ENCODE measurements at regions not wholly inside any gene's neighbourhood (a gene's known extent, or its start where the extent isn't known, plus 50 kb on each side); places are given as distances from the start of the nearest gene placed in this dataset.

DNA sequence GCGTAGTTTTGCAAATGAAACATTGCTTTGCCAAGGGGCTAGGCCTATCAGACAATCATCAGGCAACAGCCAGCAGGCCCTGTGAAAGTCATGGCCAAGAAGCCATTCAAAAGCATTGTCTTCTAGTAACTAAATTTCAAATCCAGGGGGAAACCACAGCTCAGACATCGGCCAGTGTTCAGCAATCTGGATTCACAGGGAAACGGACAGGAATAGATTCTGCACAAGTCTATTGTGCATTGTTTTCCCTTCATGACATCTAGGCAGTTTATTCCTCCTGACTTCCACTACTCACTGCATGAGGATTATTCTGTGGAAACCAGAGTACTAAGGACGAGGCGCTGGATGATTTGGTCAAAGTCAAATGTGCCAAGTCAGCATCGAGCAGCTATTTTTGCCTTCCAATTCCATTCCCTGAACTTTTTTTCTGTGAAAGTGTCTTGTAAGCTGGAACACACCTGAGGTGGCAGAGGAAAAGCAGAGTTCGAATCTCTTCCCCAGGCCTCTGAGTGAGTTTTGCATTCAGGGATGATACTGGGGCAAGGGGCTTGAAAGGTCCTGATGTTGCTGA is 75.4 kb downstream of the VCPKMT start:
- no peak for DNase-seq

DNA sequence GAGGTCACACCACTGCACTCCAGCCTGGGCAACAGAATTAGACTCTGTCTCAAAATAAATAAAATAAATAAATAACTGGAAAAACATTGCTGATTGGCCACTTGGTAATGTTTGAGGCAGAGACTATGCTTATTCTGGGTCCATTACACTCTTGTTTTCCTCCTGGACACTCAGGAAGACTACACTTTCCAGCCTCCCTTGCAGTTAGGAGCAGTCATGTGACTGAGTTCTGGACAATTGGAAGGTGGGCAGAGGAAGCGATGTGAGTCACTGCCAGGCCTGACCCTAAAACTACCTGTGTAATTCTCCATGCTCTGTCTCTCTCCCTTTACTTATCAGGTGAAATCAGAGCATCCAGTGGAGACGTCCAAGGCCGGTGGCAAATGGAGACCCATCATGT is 74.4 kb downstream of the VCPKMT start:
- DNase-seq = no peak

DNA sequence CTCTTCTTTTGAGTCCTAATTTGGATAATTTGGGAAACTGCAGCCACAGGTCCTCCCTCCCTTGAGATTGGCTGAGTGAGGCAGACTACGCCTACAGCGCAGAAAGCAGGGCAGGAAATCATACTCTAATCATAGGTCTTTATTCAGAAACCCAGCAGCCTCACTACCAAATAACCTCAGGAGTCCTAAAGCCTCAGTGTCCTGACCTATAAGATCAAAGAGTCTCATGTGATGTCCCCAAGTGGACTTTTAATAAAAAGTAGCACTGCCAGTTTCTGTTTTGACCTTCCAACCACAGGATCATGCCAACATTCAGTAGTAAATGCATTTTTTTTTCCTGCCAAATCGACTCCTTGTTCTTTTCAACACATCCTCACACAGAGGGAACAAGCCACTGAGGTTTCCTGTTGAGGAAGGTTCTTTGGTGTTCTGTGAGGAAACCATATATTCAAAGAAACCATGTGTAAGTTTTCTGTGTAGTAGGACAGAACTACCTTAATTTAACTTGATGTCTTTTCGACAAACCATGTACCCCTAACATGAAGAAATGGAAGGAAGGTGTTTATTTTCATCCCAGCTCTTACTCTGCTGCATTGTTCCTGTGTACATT is 72.2 kb downstream of the VCPKMT start:
- DNase-seq = peak; percentile 10

DNA sequence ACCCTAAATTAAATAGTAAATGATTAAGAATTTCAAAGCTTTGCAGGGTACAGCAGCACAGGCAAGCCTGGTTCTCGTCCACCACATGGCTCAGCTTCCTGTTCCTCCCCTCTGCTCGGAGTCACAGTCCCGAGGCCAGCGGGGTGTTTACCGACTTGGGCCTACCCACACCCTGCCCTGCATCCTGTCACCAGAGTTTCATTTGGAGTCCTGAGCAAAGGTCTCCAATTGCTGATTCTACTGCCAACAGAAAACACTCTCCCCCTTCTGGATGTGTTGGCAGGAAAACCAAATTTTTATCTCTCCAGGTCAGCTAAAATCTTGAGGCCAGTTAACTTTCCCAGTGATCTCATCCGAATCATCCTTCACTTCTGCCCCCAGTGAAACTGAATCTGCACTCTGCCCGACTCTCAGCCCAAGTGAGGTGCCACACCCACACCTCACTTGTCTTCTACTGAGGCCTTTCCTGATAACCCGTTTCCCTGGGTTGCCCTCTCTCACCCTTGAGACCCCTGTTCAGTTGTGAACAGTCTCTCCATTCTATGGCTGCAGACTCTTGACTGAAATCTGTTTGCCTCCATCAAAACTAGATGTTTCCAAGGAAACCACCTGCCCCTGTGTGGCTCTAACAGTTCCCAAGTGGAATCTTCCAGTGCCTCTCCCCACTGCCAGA is 71.2 kb downstream of the VCPKMT start:
- DNase-seq = peak; percentile 73

DNA sequence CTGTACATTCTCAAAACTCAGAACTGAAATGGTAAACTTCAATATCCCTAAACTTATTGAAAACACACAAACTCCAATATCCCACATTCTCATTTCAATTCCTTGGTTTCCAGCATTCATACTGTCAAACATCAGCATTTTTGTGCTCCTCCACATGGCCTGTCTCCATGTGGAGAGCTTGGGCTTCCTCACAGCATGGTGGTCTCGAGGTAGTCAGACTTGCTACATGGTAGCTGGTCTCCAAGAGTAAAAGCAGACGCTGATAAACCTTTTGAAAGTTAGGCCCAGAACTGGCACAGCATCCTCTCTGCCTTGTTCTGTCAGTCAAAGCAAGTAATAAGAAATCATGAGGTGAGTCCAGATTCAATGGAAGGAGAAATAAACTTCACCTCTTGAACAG is 70.5 kb downstream of the VCPKMT start:
- peak; percentile 9 for DNase-seq

DNA sequence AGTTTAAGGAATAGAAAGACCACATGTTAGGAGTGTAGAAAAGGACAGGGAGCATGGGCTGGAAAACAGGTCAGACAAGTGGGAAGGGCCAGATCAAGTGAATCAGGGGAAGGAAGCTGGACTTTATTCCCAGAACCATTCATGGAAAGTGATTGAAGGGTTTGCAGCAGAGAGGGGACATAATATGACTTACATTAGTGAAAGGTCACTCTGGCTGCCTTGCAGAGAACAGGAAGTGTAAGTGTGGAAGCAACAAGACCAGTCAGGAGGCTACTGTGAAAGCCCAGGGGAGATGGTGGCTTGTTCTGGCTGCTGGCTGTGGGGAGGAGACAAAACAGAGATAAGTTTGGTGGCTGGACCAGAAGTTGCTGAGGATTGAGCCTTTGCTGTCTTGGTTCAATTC is 69.1 kb downstream of the VCPKMT start:
- DNase-seq = no peak

DNA sequence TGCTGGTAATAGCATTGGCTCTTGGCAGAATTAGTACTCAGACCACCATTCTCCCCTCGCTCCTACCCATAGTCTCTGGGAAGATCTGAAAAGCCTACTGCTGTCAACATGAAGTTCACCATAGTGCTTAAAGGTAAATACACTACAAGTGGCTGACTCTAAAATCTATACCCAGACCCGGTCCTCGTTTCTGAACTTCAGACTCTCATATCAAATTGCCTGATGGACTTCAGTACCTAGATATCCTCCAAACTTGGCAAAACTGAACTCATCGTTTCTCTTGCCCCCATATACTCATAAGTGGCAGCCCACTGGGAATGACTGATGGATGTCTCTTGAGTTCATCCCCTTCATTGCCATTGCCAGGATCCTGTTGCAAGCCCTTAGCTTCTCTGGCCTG is 67.3 kb downstream of the VCPKMT start:
- DNase-seq = no peak

DNA sequence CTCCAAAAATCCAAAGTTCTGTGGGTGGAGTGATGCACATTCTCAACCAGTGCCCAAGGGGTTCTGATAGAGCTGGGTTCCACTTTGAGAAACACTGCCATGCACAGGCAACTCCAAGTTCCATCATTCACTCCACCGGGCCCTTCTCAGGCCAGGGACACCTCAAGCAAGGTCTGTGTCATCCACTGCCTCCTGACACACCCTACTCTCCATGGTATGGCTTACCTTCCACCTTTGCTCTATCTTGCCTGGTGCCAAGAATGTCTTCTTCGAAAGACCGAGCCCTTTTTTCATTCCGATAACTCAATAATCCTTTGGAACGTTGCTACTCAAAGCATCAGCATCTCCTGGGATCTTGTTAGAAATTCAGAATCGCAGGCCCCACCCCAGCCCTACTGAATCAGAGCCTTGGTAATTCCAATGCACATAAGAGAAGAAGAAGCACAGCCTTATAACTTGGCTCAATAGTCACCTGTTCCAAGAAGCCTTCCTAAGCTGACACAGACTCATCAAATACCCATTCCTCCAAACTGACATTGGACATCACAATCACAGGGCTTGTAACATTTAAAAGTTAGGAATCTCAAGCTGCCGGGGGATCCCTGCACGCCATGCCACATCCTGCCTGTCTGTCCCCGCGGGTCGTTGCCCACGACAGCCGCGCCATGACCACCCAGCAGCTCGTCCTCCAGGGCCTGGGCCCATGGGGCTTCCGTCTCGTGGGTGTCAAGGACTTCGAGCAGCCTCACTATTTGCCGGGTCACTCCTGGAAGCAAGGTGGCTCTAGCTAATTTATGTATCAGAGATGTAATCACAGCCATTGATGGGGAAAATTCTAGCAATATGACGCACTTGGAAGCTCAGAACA is 66.4 kb downstream of the VCPKMT start:
- no peak for DNase-seq

DNA sequence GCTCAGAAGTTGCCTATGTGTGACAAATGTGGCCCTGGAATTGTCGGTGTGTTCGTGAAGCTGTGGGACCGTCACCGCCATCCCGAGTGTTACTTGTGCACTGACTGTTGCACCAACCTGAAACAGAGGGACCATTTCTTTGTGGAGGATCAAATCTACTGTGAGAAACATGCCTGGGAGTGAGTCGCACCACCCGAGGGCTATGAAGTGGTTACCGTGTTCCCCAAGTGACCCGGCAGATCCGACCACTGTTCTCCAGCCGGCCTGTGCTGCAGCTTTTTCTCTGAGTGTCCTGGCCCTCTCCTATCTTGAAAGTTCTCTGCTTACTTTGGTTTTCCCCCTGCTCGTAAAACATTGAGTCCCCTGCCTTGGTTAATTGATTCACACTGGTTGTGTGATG is 65.3 kb downstream of the VCPKMT start:
- no peak for DNase-seq

DNA sequence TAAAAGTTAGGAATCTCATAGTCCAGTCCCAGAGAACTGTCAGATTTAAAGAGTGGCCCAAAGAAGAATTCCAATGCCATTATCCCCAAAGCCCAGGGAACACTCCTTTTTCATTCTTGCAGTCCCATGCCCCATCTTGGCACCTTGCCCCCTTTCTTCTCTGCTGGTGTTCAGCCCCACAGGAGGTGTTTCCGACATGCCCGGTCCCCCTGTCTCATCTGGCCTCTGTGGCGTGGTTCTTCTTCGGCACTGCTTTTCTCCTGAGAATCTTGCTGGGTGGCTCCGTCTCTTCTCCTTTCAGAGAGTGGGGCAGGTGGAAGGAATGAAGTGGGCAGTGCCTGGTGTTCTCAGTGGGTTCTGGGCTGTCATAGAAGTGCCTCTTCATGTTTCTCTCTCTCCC is 64.7 kb downstream of the VCPKMT start:
- no peak for DNase-seq

DNA sequence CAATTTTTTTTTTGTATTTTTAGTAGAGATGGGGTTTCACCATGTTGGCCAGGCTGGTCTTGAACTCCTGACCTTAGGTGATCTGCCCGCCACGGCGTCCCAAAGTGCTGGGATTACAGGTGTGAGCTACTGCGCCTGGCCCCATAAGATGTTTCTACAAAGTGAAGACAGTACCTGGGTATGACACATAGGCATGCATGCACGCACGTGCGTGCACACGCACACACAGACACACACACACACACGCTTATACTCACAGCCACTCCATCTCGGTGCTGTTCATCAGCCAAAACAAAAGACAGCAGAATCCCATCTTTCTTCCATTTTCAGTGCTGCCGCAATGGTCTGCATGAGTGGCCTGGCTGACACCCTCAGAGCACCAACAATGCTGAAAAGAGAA is 63.9 kb downstream of the VCPKMT start:
- no peak for DNase-seq

DNA sequence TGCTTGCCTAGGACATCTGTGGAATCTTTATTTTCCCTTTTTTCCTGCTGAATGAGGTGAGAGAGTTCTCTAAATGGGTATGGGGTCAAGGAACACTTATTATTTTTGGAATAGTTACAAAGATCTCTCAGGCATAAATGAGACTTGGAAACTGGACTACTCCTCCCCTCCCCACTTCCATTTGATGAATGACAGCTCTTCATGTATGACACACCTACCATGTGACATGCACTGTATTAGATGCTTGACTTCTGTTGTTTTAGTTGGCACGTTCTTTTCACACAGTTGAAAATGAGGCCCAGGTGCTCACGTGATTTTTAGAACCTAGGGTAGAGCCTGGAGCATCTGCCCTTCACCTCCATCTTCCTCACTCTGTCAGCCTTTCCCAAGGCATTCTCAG is 62.4 kb downstream of the VCPKMT start:
- DNase-seq = no peak

DNA sequence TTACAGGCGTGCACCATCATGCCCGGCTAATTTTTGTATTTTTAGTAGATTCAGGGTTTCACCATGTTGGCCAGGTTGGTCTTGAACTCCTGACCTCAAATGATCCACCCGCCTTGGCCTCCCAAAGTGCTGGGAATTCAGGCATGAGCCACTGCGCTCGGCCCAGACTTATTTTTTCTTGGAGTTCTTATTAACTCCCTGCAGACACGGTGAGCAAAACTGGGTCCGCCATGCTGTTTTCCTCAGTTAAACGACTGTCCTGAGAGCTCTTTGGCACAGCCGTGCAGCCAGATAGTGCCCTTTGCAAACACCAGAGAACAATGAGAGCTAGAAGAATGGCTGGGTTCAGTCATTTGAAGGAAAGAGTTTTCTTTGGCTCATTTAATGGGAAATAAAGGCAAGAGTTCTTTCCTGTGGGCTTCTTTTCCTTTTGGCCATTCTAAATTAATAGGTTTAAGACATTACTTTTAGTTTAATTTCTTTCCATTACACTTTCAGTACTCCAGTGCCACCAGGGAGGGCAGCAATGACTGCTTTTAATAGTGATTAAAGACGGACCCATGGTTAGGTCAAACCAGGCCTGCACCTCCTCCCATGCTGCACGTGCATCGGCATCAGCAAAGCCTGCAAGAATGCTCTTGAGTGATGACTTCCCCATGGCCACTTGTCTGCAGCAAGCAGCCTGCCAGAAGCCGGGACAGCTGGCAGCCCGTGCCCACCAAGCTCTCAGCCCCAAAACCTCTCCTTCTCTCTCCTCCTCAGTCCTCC is 60.7 kb downstream of the VCPKMT start:
- DNase-seq = no peak

DNA sequence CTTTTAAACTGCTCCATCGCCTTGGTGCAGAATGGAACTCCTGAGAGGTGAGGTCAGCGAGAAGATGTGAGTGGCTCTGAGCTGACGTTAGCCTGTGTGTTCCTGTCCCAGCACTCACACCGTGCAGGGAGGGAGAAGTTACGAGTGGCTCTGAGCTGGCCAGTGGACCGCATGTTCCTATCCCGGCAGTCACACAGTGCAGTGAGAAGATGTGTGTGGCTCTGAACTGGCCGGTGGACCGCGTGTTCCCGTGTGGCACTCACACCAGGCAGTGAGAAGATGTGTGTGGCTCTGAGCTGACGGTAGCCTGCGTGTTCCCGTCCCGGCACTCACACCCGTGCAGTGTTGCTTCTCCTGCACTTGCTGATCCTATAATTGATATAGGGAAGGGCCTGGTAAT is 59.9 kb downstream of the VCPKMT start:
- no peak for DNase-seq

DNA sequence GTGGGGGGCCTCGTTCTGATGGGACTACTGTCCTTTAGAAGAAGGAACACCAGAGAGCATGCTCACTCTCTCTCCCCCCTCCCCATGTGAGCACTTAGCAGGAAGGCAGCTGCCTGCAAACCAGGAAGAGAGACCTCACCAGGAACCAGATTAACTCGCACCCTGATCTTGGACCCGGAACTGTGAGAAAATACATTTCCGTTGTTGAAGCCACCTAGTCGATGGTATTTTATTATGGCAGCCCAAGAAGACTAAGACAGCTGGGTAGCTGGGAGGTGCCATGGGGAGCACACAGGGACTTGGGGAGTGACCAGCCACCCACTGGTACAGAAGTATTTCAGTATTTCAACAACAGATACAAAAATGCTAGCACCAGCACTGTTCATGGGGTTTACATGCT is 59.0 kb downstream of the VCPKMT start:
- DNase-seq = no peak

DNA sequence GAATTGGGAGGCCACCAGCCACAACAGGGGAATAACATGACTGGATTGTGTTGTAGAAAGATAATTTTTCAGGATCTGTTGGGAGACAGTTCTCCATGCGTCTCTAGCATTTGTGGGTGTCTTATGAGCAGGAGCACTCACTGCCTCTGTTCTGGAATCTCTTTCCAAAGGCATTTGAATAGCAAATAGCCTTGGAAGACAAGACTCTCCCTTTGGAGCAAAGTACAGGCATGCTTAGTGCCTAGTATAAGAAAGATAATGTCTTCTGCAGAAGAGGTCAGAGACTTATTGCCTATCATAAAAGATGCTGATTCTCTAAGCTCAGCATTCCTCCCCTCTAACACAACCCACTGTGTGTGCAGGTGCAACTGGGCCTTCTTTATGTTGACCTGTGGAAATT is 58.3 kb downstream of the VCPKMT start:
- DNase-seq = no peak
